Superior temporal gyrus (tissue), 1 donor: ENCODE measurements at regions not wholly inside any gene's neighbourhood (a gene's known extent, or its start where the extent isn't known, plus 50 kb on each side); places are given as distances from the start of the nearest gene placed in this dataset.

Source experiments
- DNase-seq: peaks from one replicate; pipeline ENCODE4 v3.0.0-alpha.2; 2016; ENCODE audit errors: extremely low spot score

DNA sequence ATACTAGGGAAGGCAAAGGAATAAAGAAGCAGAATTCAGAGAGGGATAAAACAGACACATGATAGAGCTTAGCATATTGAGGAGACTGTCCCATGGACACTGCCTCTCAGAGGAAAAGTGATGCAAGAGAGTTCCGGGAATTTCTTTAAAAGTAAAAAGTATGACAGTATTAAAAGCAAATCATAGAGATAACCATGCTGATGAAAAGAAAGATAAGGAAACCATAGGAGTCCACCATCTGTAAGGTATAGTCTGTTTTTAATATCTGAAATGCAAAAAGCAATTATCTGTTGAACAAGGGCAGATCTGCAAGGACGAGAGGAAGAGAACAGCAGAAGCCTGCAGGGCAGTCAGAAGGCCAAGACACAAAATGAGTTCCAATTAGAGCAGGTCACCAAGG, 495.9 kb upstream of the GOLIM4 start:
- DNase-seq = no peak

DNA sequence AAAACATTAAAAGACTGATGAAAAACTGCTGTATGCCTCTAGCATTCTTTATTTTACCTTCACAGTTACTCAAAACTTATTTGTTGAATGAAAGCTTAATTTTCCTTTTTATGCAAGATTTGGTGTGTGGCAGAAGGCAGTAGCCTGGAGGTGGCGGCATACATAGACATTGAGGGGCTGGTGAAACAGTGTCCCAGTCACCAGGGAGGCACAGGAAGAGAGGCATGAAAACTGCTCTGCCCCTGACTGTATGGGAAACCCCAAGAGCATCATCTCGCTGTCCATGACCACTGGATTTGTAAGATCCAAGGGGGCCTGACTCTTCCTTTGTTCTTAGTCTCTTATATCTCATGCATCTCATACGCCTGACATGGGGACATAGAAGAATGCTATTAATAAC, 493.7 kb upstream of the GOLIM4 start:
- no peak for DNase-seq

DNA sequence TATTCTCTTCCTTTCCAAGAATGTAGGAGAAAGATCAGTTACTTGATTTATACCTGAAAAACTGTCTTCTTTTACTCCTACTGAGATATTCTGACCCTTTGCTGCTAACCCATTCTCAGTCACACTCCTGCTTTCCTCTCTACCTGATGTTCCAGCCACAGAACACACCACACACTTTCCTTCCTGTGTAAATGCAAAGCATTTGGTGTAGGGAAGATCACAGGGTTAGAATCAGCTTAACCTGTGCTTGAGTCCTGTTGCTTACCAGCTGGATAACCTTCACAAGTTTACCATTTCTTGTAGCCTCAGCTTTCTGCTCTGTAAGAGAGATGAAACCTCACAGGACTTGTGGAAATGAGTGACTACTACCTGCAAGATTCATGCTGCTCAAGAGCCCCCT, 489.8 kb upstream of the GOLIM4 start:
- no peak for DNase-seq

- no peak for DNase-seq
These were observed 488.3 kb upstream of the GOLIM4 start for GRCh38 chr3:168583977-168584376.

GRCh38 chr3:168582503-168582902, 486.8 kb upstream of the GOLIM4 start:
- no peak for DNase-seq

DNA sequence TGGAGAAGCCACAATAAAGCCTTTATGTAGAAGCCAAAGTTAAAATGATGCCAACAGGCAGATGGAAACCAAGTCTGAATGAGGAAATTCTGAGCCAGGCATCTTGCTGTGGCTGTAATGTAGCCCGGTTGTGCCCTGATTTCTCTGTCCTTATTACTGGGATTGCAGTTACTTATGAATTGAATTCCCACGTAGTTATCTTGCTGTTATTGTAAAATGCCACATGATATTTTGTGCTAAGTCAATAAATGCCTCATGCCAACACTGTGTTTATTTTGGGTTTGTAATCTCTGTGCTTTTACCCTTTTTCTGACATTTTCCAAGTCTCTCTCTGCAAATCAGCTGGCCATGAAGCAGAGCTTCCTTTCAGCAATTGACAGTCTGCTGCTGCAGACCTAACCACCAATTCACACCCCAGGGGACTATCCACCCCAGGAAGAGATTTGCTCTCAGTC, 486.1 kb upstream of the GOLIM4 start:
- peak; percentile 73 for DNase-seq

- no peak for DNase-seq
These were observed 483.3 kb upstream of the GOLIM4 start for GRCh38 chr3:168579010-168579409.

- DNase-seq = no peak
These were observed 480.0 kb upstream of the GOLIM4 start for GRCh38 chr3:168575750-168576149.

GRCh38 chr3:168574455-168575158, 478.9 kb upstream of the GOLIM4 start:
- DNase-seq = no peak

GRCh38 chr3:168570404-168571155, 474.9 kb upstream of the GOLIM4 start:
- DNase-seq = no peak

GRCh38 chr3:168558728-168559411, 463.1 kb upstream of the GOLIM4 start:
- DNase-seq = no peak

DNA sequence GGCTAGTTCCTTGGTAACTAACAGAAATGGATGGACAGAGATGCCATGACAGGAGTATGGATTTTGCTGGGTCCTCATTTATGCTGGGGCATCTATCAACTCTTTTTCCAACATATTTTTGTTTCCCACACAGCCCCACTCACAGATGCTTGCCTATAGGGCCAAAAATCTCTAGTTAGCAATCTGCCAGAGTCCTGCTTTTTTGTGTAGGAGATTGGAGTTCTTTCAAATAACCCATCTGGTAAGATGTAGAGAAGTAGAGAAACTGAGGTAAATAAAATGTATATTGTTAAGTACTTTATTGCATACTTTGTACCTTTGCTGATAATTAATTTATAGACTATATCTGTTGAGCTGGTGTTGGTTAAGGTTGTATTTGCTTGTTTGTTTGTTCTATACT, 456.5 kb upstream of the GOLIM4 start:
- DNase-seq = no peak

- DNase-seq = no peak
These were observed 453.0 kb upstream of the GOLIM4 start for GRCh38 chr3:168548719-168549118.

GRCh38 chr3:168546707-168547106, 451.0 kb upstream of the GOLIM4 start:
- no peak for DNase-seq

GRCh38 chr3:168545591-168545990, 449.9 kb upstream of the GOLIM4 start:
- DNase-seq = no peak

DNA sequence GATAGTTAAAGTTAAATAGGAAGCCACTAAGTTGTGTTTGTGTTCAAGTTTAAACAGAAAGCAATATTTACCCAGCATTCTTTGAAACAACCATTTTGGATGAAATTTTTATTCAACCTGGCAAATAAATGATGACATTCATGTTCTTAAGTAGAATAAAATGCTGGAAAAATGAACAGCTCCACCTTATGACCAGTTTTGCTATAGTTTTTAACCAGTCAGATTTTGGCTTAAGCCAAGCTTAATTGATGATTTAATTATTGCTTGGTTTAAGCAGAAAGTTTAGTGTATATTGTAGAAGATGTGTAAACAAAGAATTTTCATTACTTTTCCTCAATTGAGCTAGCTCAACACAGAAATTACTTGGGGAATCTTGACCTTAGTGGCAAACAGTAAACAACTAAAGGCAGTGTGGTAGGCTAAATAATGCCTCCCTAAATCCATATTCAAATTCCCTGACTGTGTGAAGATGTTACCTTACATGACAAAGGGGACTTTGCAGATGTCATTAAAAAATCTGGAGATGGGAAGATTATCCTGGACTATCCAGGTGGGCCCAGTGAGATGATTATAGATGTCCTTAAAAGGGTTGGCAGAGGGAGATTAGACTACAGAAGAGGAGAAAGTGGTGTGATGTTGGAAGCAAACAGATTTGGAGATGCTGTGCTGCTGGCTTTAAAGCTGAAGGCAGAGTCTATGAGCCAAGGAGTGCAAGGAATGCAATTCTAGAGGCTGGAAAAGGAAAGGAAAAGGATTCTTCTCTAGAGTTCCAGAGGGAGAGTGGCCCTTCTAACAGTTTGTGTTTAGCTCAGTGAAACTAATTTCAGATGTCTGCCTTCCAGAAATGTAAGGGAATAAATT, 448.6 kb upstream of the GOLIM4 start:
- DNase-seq = no peak

DNA sequence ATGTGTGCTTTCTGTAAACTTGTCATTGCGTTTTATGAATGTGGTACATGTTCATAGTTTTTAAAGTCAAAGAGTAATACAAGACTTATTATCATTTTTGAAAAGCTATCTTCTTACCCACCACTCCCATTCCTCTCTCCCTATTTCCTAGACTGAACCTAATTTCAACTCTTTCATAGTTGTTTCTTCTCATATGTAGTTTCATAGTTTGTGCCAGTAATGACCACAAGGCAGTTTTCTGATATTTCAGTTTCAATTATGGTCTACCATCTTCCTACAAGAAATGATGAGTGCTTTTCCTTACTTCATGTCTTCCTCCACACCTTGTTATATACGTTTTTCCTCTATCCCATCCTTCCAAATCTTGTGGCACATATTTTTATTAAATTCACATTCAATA, 445.0 kb upstream of the GOLIM4 start:
- no peak for DNase-seq

DNA sequence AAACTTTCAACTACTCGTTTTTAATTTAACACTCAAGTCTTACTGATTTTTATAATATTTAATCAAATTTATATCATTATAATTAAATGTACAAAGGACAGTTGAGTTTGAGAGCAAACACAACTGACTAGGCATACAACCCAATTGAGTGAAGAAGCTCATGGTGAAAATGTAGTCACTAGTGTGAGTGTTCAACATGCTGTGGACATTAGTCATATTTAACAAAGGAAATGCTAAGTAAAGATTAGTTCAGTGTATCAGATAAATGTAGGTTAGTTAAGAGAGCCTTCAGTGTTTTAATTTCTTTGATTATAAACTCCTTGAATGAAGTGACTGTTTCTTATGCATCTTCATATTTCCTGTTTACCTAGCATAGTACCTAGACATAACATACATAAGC, 444.2 kb upstream of the GOLIM4 start:
- no peak for DNase-seq

DNA sequence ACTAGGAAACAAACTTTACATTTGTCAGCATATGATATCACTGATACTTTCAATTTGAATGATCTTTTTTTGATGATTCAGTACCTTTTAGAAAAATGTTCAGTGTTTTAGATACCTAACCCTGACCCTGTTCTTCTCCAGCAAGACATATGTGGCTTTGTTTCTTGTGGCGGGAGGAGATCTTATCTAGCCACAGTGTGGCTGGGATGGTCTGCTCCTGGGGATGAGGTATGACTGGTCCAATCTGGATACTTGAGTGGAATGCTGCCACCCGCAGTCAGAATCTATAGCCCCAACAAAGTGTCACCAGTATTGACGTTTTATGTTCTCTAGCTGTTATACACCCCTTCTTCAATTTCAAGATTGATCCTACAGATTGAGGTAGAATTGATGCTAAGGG, 439.0 kb upstream of the GOLIM4 start:
- no peak for DNase-seq

DNA sequence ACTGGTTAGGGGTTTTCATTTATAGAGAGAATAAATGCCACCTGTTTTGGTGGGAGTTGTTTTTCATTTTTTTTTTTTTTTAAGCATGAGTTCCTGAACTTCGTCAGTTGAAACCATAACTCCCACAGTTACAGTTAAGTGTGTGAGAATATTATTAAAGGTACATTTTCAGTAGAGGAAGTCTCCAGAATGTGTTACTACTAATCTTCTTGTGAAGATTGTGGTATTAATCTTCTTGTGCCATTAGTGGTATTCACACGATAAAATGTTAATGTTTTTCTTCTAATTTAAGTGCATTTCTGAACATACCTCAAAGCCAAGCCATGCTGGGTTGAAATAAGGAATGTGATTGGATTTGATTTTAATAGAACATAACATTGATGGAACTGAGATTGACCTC, 437.9 kb upstream of the GOLIM4 start:
- DNase-seq = no peak

- DNase-seq = no peak
These were observed 436.4 kb upstream of the GOLIM4 start for GRCh38 chr3:168532135-168532534.

DNA sequence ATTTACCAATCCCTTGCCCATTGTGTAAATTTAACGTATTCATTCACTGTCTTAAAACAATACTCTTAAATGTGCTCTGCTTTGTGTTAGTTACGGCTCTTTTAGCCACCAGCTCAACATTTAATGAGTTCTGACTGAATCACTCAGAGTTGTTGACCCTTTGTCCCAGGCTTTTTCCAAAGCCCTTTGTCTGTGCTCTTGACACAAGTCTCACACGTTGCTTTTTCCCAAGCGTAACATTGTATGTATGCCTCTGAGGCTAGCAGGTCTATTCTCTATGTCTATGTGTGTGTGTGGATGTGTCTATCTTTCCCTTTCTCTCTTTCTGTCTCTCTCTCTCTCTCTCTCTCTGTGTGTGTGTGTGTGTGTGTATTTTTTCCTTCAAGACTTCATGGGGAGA, 435.4 kb upstream of the GOLIM4 start:
- no peak for DNase-seq
